Kidney (tissue), 13 donors: ENCODE measurements at regions not wholly inside any gene's neighbourhood (a gene's known extent, or its start where the extent isn't known, plus 50 kb on each side); places are given as distances from the start of the nearest gene placed in this dataset.
A peak's percentile ranks its signal among the peaks of the same experiment; 100 is the strongest.

Source experiments
- DNase-seq, 5 donors: peaks; one replicate each; pipeline ENCODE4 v3.0.0-alpha.2; 2013 to 2020
- FAIRE-seq: peaks from 2 replicates; lab custom pipeline; 2012; peaks lifted over from hg19 to GRCh38; lab: Jason Lieb, UNC
- H3K27ac ChIP-seq, 2 donors: one replicate each; pipeline ENCODE4 v1.7.0; 2013; ENCODE audit warnings: low read depth in 2 of 2, low read length in 2 of 2, inconsistent platforms in 1 of 2
- H3K27me3 ChIP-seq: one replicate; pipeline ENCODE4 v1.7.1; 2013; ENCODE audit warnings: low read length, inconsistent platforms; ENCODE audit not compliant: control insufficient read depth, insufficient read depth
- H3K36me3 ChIP-seq, 3 donors: one replicate each; pipeline versions ENCODE4 v1.7.0 to v1.7.1; 2013; ENCODE audit warnings: low read length in 3 of 3, control low read depth in 1 of 3, inconsistent platforms in 1 of 3; ENCODE audit not compliant: insufficient read depth in 3 of 3, control insufficient read depth in 2 of 3
- H3K4me1 ChIP-seq, 3 donors: one replicate each; pipeline versions ENCODE4 v1.7.0 to v1.7.1; 2013; ENCODE audit warnings: low read length in 3 of 3, inconsistent platforms in 1 of 3, low read depth in 1 of 3; ENCODE audit not compliant: control insufficient read depth in 2 of 3, insufficient read depth in 2 of 3
- H3K4me3 ChIP-seq, 3 donors: one replicate each; pipeline versions ENCODE4 v1.7.0 to v1.8.1; 2013; ENCODE audit warnings: low read length in 3 of 3, control low read depth in 1 of 3, inconsistent platforms in 1 of 3
- H3K9ac ChIP-seq, 3 donors: one replicate each; pipeline versions ENCODE4 v1.7.0 to v1.7.1; 2013; ENCODE audit warnings: low read length in 3 of 3, control low read depth in 1 of 3, inconsistent platforms in 1 of 3
- H3K9me3 ChIP-seq, 3 donors: one replicate each; pipeline versions ENCODE4 v1.7.0 to v1.7.1; 2013; ENCODE audit warnings: low read length in 3 of 3, control low read depth in 1 of 3, inconsistent platforms in 1 of 3; ENCODE audit not compliant: control insufficient read depth in 2 of 3, insufficient read depth in 1 of 3
- intact Hi-C: fragments of 100-400 bp; cut with DNase I; formaldehyde crosslinking; loops from one replicate; pipeline ENCODE4 v1.11.1; 2022
- TF ChIP-seq, protein P1 (sequence below): IDR thresholded peaks from 3 replicates; pipeline ENCODE4 v1.5.1; 2012; ENCODE audit warnings: mild to moderate bottlenecking, moderate library complexity, borderline replicate concordance; ENCODE audit not compliant: insufficient read depth; ENCODE audit errors: extremely low read depth
- donor health status: control.
- donor health status: control.
- donor health status: control.
- donor health status: control.
- donor health status: control.
- donor health status: DM: yes; HTN: yes; CAD: no.
- donor health status: Normal renal cell carcinoma (clear cell type).

DNA sequence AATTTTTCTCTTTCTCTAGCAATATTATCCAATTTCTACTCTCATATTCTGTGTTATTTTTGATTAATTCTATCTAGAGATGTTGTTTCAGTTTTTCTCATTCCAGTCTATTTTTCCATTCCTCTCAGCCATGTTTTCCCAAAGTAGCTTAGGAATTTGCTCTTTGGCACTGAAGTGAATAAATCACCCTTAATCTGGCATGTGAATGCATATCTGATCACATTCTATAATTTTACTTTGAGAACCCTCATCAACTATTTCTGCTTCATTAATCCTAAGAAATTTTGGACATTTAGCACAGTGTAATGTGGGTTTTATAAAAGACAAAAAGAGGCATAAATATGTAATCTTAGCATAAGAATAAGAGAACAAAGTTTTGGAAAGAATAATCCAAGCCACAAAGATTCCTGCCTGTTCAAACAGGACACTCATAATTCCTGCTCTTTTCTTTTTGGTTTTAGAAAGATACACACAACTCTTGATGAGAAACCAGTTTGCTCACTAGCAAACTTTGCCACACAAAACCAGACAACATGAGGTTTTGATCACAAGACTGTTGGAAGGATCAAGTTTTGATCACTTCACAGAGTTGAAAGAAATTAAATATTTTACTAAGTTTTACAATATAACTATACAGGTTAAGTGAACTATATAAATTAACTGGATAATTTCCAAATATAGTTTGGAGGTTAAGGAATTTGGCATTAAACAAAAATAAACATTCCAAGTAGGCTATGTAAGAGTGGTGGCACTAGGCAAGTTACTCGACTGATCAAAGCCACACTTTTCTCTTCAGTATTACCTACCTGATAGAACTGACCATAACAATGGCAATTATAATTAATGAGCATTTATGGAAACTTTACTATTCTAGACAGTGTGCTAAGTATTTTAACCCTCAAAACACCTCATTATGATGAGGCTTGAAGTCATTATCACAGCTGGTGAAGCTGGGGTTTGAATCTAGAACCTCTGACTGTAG, 226.6 kb upstream of the TMTC1 start:
- Histone ChIP-seq H3K4me3 (no peak overlapping the region), H3K9ac (no peak overlapping the region), H3K36me3 (no peaks in the 10 kb centered on the region), H3K27ac (no peak overlapping the region), H3K9me3 (no peaks in the 10 kb centered on the region), H3K27me3 (no peaks in the 10 kb centered on the region), H3K4me1 (peaks cover 0 to 4% (median 0%) of the 10 kb centered on the region in 3 donors)
- TF ChIP-seq, protein P1, sequence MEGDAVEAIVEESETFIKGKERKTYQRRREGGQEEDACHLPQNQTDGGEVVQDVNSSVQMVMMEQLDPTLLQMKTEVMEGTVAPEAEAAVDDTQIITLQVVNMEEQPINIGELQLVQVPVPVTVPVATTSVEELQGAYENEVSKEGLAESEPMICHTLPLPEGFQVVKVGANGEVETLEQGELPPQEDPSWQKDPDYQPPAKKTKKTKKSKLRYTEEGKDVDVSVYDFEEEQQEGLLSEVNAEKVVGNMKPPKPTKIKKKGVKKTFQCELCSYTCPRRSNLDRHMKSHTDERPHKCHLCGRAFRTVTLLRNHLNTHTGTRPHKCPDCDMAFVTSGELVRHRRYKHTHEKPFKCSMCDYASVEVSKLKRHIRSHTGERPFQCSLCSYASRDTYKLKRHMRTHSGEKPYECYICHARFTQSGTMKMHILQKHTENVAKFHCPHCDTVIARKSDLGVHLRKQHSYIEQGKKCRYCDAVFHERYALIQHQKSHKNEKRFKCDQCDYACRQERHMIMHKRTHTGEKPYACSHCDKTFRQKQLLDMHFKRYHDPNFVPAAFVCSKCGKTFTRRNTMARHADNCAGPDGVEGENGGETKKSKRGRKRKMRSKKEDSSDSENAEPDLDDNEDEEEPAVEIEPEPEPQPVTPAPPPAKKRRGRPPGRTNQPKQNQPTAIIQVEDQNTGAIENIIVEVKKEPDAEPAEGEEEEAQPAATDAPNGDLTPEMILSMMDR, result no peak
- no peak for FAIRE-seq
- peak in 2 of 5 donors; percentile 39 to 56 for DNase-seq
- intact Hi-C loops, result no loop called here

DNA sequence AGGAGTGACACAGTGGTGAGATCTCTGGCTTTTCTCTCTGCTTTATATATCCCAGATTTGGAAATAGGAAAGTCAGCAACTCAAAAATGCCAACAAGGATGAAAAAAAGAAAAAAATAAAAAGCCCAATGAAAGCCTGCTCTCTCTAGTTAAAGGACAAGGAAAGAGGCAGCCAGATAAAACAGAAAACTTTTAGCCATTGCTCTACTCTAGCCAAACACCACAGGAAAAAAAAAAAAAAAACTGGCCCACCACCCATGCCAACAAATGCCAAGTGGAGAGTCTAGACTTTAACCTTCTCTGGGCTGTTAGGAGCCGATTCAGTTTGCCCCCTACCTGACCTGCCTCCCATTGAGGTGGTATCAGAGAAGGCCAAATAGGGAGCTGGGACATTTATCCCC, 222.3 kb upstream of the TMTC1 start:
- FAIRE-seq (no peak), DNase-seq (no peak)
- Histone ChIP-seq H3K27ac (no peak overlapping the region), H3K9me3 (no peaks in the 10 kb centered on the region), H3K4me3 (no peak overlapping the region), H3K9ac (no peak overlapping the region), H3K27me3 (no peaks in the 10 kb centered on the region), H3K36me3 (no peaks in the 10 kb centered on the region), H3K4me1 (peaks cover 0 to 4% (median 0%) of the 10 kb centered on the region in 3 donors)
- intact Hi-C loops, result no loop called here
- TF ChIP-seq, protein P1, result no peak

DNA sequence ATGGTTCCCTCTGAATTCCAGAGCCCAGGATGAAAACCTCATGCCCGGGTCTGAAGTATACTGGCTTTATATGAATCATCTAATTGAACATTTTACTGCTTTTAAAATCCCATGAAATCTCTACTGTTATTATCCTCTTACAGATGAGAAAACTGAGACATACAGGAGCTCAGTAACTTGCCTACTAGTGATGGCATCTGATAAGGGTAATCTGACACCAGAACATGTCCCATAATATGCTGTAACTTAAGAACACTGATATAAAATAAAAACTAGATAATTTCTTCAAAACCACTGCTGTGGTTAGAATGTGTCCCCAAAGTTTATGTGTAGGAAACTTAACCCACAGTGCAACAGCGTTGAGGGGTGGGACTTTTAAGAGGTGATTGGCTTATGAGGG, 219.6 kb upstream of the TMTC1 start:
- no peaks in the 10 kb centered on the region for H3K36me3 ChIP-seq
- H3K27ac ChIP-seq, result no peak overlapping the region
- intact Hi-C loops, result no loop called here
- FAIRE-seq (no peak), DNase-seq (no peak)
- H3K9ac ChIP-seq, result no peak overlapping the region
- TF ChIP-seq, protein P1, result no peak
- no peak overlapping the region for H3K4me3 ChIP-seq
- H3K9me3 ChIP-seq, result no peaks in the 10 kb centered on the region
- no peaks in the 10 kb centered on the region for H3K27me3 ChIP-seq
- no peaks in the 10 kb centered on the region for H3K4me1 ChIP-seq
